22Rv1 (cell line): ENCODE measurements at regions not wholly inside any gene's neighbourhood (a gene's known extent, or its start where the extent isn't known, plus 50 kb on each side); places are given as distances from the start of the nearest gene placed in this dataset.

ENCODE experiments used
- CTCF ChIP-seq: fragments of 450-650 bp; IDR thresholded peaks from 2 replicates; pipeline ENCODE4 v1.5.1; 2017; ENCODE audit warnings: mild to moderate bottlenecking
- ZFX ChIP-seq: fragments of 450-650 bp; IDR thresholded peaks from 2 replicates; pipeline ENCODE4 v1.6.1; 2017; ENCODE audit warnings: antibody characterized with exemption, borderline replicate concordance

GRCh38 chr2:2482851-2483250 lies 151.8 kb upstream of the MYT1L start:
- TF ChIP-seq CTCF (no peak), ZFX (no peak)
